Keratinocyte (primary cell): ENCODE measurements at regions not wholly inside any gene's neighbourhood (a gene's known extent, or its start where the extent isn't known, plus 50 kb on each side); places are given as distances from the start of the nearest gene placed in this dataset.

ENCODE experiments used
- CTCF ChIP-seq, 3 experiments: IDR thresholded peaks in 1 of 3; conservative IDR thresholded peaks in 1 of 3; optimal IDR thresholded peaks in 1 of 3; 2 replicates in 2 of 3; 3 replicates in 1 of 3; pipeline versions ENCODE3 to v1.5.1; 2011; ENCODE audit warnings: low read length in 3 of 3, mild to moderate bottlenecking in 3 of 3, moderate library complexity in 2 of 3, control low read depth in 1 of 3, inconsistent platforms in 1 of 3; ENCODE audit not compliant: insufficient read depth in 2 of 3; ENCODE audit errors: extremely low read depth in 1 of 3
- EZH2 ChIP-seq: IDR thresholded peaks from one replicate; pipeline ENCODE4 v1.6.1; 2012; ENCODE audit warnings: inconsistent platforms, mild to moderate bottlenecking, low read length, moderate library complexity

GRCh38 chr3:117916839-117917238 is 1117.8 kb downstream of the IGSF11 start:
- no peak for TF ChIP-seq EZH2
- no peak for TF ChIP-seq CTCF (optimal IDR thresholded peaks at IDR 0.05 in 1 of 3, IDR thresholded peaks at IDR 0.05 in 1 of 3, conservative IDR thresholded peaks at IDR 0.05 in 1 of 3; ENCODE audit: extremely low read depth in 1 of 3, insufficient read depth in 2 of 3, low read length in 3 of 3)
